Activated CD4-positive, alpha-beta T cell treated with anti-CD3 and anti-CD28 coated beads for 36 hours (primary cell): ENCODE measurements at regions not wholly inside any gene's neighbourhood (a gene's known extent, or its start where the extent isn't known, plus 50 kb on each side); places are given as distances from the start of the nearest gene placed in this dataset.

ENCODE experiments used
- ATAC-seq: fragments of 200-7000 bp; cut with Tn5 transposase; one replicate; pipeline ENCODE4 v1.10.0; 2021; ENCODE audit warnings: mild to moderate bottlenecking, moderate library complexity
- CTCF ChIA-PET: fragments of 350-600 bp; sonication (Branson Sonifier 250); formaldehyde crosslinking; loops from one replicate; lab custom pipeline; 2021; ENCODE audit warnings: antibody characterized with exemption; lab: Charles Lee
- POLR2A ChIA-PET: fragments of 350-600 bp; sonication (Branson Sonifier 250); formaldehyde crosslinking; loops from one replicate; lab custom pipeline; 2021; ENCODE audit warnings: antibody characterized with exemption, inconsistent platforms; lab: Charles Lee
- DNase-seq: peaks from one replicate; pipeline ENCODE4 v3.0.0-alpha.2; 2020
- H3K27ac Mint-ChIP-seq: one replicate; pipeline ENCODE4 v1.8.0; 2021; ENCODE audit warnings: mixed read lengths
- H3K27me3 Mint-ChIP-seq: one replicate; pipeline ENCODE4 v1.8.0; 2021; ENCODE audit warnings: mixed read lengths
- H3K36me3 Mint-ChIP-seq: one replicate; pipeline ENCODE4 v1.8.0; 2021; ENCODE audit warnings: low read depth, mixed read lengths
- H3K4me1 Mint-ChIP-seq: one replicate; pipeline ENCODE4 v1.8.0; 2021; ENCODE audit warnings: mixed read lengths
- H3K4me3 Mint-ChIP-seq: one replicate; pipeline ENCODE4 v1.8.0; 2021; ENCODE audit warnings: mild to moderate bottlenecking, moderate library complexity, mixed read lengths
- H3K9me3 Mint-ChIP-seq: one replicate; pipeline ENCODE4 v1.8.0; 2021; ENCODE audit warnings: low read depth, mixed read lengths
- intact Hi-C, 2 experiments: fragments of 100-400 bp; cut with DNase I in 1 of 2; cut with micrococcal nuclease in 1 of 2; formaldehyde crosslinking; loops; one replicate each; pipeline versions ENCODE4 v1.14.2 to v1.15.1; 2022 to 2024; cut with DNase I, micrococcal nuclease

DNA sequence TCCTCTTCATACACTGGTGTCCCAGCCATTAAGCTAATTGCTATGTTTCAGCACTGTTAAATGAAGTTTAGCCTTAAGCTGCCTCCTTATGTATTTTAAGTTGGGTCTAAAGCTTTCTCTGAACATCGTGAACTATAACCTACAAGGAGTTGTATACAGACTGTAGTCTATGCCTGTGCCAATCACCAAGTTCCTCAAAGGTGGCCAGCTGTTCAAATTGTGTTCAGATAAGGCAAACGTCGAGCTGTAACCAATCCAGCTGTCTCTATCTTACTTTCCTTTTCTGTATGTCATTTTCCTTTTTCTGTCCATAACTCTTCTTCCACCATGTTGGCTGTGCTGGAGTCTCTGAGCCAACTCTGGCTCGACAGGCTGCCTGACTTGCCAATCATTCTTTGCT is 199.6 kb downstream of the OGFRL1 start:
- CTCF ChIA-PET, result no interaction called here
- no peaks in the 10 kb centered on the region for H3K27me3 Mint-ChIP-seq
- H3K4me3 Mint-ChIP-seq, result no peak overlapping the region
- DNase-seq (no peak), ATAC-seq (no peak)
- H3K9me3 Mint-ChIP-seq, result no peaks in the 10 kb centered on the region
- H3K27ac Mint-ChIP-seq, result no peak overlapping the region
- intact Hi-C loops, result no loop called here
- no peaks in the 10 kb centered on the region for H3K4me1 Mint-ChIP-seq
- no peaks in the 10 kb centered on the region for H3K36me3 Mint-ChIP-seq
- POLR2A ChIA-PET, result no interaction called here

DNA sequence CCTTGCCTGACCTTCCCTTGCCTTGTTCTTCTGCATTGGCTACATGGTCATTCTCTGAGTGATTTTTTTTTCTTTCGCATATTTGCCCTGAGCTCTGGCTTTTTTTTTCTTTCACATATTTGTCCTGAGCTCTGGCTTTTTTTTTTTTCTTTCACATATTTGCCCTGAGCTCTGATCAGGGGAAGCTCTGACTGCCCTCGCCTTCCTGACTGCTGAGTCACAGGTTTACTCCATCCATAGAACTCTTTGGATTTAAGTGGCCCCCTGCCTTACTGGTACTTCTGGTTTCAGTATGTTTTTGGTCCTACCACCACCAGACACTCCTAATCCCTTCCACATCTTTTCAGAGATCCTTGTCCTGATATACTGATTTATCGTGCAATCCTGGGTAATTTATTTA is 201.1 kb downstream of the OGFRL1 start:
- no peak for DNase-seq
- intact Hi-C loops, result no loop called here
- ATAC-seq, result no peak
- Mint-ChIP-seq H3K4me3 (no peak overlapping the region), H3K4me1 (no peaks in the 10 kb centered on the region), H3K27me3 (no peaks in the 10 kb centered on the region), H3K36me3 (no peaks in the 10 kb centered on the region), H3K9me3 (no peaks in the 10 kb centered on the region), H3K27ac (no peak overlapping the region)
- ChIA-PET POLR2A (no interaction called here), CTCF (interaction anchor here (1.3 kb wide), 1 partner anchor 19 kb away, joined by 3 read pairs; no protein-coding TSS in a partner anchor)

DNA sequence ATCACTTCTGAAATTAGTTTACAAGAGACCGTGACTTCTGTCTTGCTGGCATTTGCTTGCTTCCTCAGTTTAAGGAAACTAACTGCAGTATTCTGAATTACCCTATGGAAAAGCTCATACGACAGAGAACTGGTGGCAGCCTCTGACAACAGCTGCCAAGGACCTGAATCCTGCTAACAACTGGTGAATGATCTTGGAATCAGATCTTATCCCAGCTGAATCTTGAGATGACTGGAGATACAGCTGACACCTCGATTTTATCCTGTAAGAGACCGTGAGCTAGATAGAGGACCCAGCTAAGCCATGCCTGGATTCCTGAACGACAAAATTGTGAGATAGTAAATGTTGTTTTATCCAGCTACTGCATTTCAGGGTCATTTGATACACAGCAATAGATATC is 202.3 kb downstream of the OGFRL1 start:
- ChIA-PET POLR2A (no interaction called here), CTCF (interaction anchor here (1.3 kb wide), 1 partner anchor 18 kb away, joined by 3 read pairs; no protein-coding TSS in a partner anchor)
- Mint-ChIP-seq H3K4me1 (no peaks in the 10 kb centered on the region), H3K36me3 (no peaks in the 10 kb centered on the region), H3K27ac (no peak overlapping the region), H3K9me3 (no peaks in the 10 kb centered on the region), H3K4me3 (no peak overlapping the region), H3K27me3 (no peaks in the 10 kb centered on the region)
- DNase-seq, result no peak
- ATAC-seq, result no peak
- intact Hi-C loops, result no loop called here

DNA sequence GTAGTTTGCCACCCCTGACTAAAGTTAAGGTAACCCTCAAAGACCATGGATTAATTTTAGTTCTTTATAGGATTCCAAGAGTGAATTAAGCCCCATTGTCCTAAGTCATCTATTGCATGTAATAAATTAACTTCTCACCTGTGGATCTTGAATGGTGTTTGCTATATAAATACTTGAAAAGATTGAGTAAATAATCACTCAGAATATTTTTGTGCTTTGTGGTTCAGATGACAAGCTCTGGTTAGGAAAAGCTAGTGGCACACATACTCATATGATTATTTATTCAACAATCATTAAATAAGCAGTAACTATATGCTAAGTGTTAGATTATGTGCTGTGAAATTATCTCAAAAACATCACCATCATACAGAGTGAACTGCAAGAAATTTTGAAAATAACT is 203.2 kb downstream of the OGFRL1 start:
- ChIA-PET POLR2A (no interaction called here), CTCF (no interaction called here)
- H3K27ac Mint-ChIP-seq, result no peak overlapping the region
- intact Hi-C loops, result no loop called here
- no peaks in the 10 kb centered on the region for H3K27me3 Mint-ChIP-seq
- no peak overlapping the region for H3K4me3 Mint-ChIP-seq
- H3K4me1 Mint-ChIP-seq, result peaks cover 3% of the 10 kb centered on the region
- DNase-seq (no peak), ATAC-seq (no peak)
- H3K36me3 Mint-ChIP-seq, result no peaks in the 10 kb centered on the region
- no peaks in the 10 kb centered on the region for H3K9me3 Mint-ChIP-seq

DNA sequence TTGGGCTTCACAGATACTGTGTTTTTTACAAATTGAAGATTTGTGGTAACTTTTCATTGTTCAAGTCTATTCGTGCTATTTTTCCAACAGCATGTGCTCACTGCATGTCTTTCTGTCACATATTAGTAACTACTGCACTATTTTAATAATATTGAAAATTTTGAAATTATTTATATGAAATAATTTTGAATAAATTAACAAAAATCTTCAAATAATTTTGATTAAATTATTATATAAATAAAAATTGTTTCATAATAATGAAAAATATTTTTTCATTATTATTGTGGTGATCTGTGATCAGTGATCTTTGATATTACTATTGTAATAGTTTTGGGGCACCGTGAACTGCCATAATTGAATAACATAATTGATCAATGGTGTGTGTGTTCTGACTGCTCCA is 204.1 kb downstream of the OGFRL1 start:
- H3K27me3 Mint-ChIP-seq, result no peaks in the 10 kb centered on the region
- intact Hi-C loops, result no loop called here
- H3K9me3 Mint-ChIP-seq, result no peaks in the 10 kb centered on the region
- no peak for ATAC-seq
- no peak for DNase-seq
- no peaks in the 10 kb centered on the region for H3K36me3 Mint-ChIP-seq
- POLR2A ChIA-PET, result no interaction called here
- no peak overlapping the region for H3K27ac Mint-ChIP-seq
- H3K4me1 Mint-ChIP-seq, result peaks cover 3% of the 10 kb centered on the region
- no peak overlapping the region for H3K4me3 Mint-ChIP-seq
- CTCF ChIA-PET, result no interaction called here

DNA sequence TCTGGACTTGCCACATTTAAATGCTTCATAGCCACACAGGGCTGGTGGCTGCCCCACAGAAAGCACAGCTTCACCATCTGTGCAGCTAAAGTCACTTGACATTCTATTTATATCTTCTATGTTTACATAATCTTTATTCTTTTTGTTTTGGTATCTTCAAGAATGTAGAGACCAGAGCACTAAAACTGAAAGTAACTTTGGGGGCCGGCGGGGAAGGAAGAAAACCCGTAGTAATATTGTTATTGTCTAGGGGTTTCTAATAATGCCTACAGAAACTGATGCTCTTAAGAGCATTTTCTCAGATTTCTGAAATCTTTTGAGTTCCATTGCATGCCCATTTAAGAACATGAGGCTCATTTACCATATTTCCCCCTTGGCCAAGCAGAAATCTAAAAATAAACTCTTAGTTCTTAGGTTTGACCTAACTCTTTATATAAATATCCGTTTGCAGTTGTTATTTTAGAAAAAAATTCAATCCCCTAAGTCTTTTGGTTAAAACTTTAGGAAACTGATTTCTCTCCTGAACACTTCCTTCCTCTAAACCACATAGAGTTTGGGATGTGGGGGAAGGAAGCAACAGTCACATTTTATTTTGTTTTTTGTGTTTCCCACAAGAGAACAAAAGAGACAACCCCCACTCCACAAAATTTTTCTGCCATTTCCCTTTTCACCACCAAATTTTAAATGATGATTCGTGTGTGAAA is 207.6 kb downstream of the OGFRL1 start:
- Mint-ChIP-seq H3K9me3 (no peaks in the 10 kb centered on the region), H3K4me3 (no peak overlapping the region), H3K27ac (no peak overlapping the region), H3K4me1 (peaks cover 3% of the 10 kb centered on the region), H3K36me3 (no peaks in the 10 kb centered on the region), H3K27me3 (no peaks in the 10 kb centered on the region)
- ATAC-seq (no peak), DNase-seq (no peak)
- intact Hi-C loops, result no loop called here
- ChIA-PET CTCF (interaction anchor here (0.6 kb wide), 1 partner anchor 208 kb away, joined by 5 read pairs; no protein-coding TSS in a partner anchor), POLR2A (no interaction called here)

DNA sequence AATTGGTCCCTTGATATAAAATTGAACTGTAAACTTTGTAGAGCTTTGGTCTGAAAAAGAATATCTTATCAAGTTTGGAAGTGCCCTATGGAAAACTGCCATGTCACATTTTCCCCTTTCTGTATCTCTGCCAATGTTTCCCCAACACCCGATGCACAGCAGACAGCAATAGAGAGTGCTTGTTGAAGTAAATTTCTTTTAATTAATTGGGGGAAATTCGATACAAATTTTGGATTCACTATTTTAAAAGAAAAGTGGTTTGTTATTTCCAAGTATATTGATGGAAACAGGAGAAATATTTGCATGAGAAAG is 208.1 kb downstream of the OGFRL1 start:
- Mint-ChIP-seq H3K27me3 (no peaks in the 10 kb centered on the region), H3K4me3 (no peak overlapping the region), H3K9me3 (no peaks in the 10 kb centered on the region), H3K27ac (no peak overlapping the region), H3K36me3 (no peaks in the 10 kb centered on the region), H3K4me1 (peaks cover 3% of the 10 kb centered on the region)
- ChIA-PET POLR2A (no interaction called here), CTCF (no interaction called here)
- no peak for ATAC-seq
- no peak for DNase-seq
- intact Hi-C loops, result no loop called here

DNA sequence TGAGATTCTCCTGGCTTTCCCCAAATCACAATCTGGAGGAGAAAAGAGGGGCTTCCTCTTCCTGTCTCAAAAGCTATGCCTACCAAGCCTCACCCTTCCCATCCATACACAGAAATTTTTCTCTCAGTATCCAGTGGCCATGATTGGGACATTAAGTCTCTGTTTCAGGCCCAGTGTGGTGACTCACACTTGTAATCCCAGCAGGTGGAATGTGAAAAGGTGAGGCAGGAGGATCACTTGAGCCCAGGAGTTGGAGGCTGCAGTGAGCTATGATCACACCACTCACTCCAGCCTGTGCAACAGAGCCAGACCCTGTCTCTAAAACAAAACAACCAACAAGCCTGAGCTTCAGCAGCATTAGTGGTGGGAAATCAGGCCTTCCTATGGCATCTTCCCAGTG is 210.0 kb downstream of the OGFRL1 start:
- ChIA-PET CTCF (no interaction called here), POLR2A (no interaction called here)
- no peak for DNase-seq
- no peak overlapping the region for H3K4me3 Mint-ChIP-seq
- H3K36me3 Mint-ChIP-seq, result no peaks in the 10 kb centered on the region
- no peak overlapping the region for H3K27ac Mint-ChIP-seq
- intact Hi-C loops, result no loop called here
- H3K4me1 Mint-ChIP-seq, result peaks cover 3% of the 10 kb centered on the region
- H3K27me3 Mint-ChIP-seq, result no peaks in the 10 kb centered on the region
- H3K9me3 Mint-ChIP-seq, result no peaks in the 10 kb centered on the region
- no peak for ATAC-seq

DNA sequence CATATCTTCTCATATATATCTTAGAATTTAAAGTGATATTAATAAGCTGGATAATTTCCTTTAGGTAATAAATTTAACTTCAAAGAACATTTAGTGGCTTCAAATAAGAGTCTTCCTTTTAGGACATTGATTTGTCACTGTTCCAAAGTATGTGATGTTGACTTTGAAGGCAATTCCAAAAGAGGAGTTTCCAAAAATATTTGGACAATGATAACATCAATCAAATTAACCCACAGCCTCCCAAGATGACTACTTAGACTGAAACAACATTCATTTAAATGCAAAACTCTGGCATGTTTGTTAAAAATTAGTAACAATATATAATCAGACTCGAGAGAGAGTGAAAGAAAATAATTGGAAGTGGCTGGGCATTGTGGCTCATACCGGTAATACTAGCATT is 211.1 kb downstream of the OGFRL1 start:
- Mint-ChIP-seq H3K9me3 (no peaks in the 10 kb centered on the region), H3K4me1 (peaks cover 3% of the 10 kb centered on the region), H3K36me3 (no peaks in the 10 kb centered on the region), H3K27me3 (no peaks in the 10 kb centered on the region), H3K4me3 (no peak overlapping the region), H3K27ac (no peak overlapping the region)
- CTCF ChIA-PET, result no interaction called here
- intact Hi-C loops, result no loop called here
- no peak for ATAC-seq
- POLR2A ChIA-PET, result no interaction called here
- no peak for DNase-seq

DNA sequence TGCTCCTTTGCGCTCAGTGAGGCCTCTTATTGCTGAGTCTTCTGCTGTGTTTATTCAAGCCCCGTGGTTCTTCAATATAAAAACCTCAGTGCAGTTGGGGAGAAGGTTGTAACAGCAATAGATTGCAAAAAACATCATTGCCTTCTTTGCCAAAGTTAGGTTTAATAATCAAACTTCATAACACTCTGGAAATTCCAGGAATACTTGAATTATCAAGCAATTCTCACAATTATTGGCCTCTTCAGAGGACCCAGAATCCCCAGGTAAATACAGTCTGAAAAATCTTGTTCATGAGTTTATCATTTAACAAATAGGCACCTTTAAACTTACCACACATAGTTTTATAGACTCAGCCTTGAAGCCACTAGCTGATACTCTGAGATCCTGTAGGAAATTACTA is 213.6 kb downstream of the OGFRL1 start:
- Mint-ChIP-seq H3K27me3 (no peaks in the 10 kb centered on the region), H3K9me3 (no peaks in the 10 kb centered on the region), H3K36me3 (no peaks in the 10 kb centered on the region), H3K4me3 (no peak overlapping the region), H3K27ac (no peak overlapping the region), H3K4me1 (no peaks in the 10 kb centered on the region)
- DNase-seq, result no peak
- no peak for ATAC-seq
- ChIA-PET POLR2A (no interaction called here), CTCF (no interaction called here)
- intact Hi-C loops, result no loop called here

DNA sequence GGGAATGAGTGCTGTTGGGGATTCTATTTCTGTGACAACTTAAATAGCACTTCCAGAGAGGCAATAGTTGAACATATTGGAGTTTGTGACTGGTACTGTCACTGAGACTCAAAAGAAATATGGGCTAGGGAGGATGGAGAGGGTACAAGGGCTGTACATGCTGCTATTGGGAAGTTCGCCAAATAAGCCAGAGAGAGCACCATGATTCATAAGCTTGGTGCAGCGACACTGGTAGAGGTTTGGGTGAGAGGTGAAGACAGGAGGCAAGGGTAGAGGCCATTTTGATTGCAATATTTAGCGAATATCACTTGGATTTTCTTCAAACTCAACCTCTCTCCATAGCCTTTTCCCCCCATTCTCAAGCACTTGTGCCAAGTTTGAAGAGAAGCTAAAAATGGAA is 214.3 kb downstream of the OGFRL1 start:
- ChIA-PET CTCF (no interaction called here), POLR2A (no interaction called here)
- Mint-ChIP-seq H3K27ac (no peak overlapping the region), H3K9me3 (no peaks in the 10 kb centered on the region), H3K27me3 (no peaks in the 10 kb centered on the region), H3K4me3 (no peak overlapping the region), H3K4me1 (no peaks in the 10 kb centered on the region), H3K36me3 (no peaks in the 10 kb centered on the region)
- DNase-seq (no peak), ATAC-seq (no peak)
- intact Hi-C loops, result no loop called here

DNA sequence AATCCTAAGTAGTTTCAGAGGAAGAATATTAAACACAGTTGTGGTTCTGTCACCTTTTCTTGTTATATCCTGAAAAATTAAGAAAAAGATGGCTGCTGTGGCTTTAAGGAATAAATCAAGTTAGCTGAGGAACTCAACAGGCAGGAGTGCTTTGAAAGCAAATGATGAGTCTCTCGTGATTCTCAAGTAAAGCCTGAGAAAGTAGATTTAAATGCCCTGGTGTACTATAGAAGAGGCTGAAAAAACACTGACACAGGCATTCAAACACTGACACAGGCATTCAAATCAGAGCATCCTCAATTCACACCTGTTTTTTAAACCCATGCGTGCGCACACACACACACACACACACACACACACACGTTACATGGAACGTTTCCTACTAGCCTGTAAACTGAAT is 218.6 kb downstream of the OGFRL1 start:
- intact Hi-C loops, result no loop called here
- no peaks in the 10 kb centered on the region for H3K36me3 Mint-ChIP-seq
- ATAC-seq (no peak), DNase-seq (no peak)
- no peak overlapping the region for H3K4me3 Mint-ChIP-seq
- no peaks in the 10 kb centered on the region for H3K27me3 Mint-ChIP-seq
- no peaks in the 10 kb centered on the region for H3K4me1 Mint-ChIP-seq
- CTCF ChIA-PET, result no interaction called here
- POLR2A ChIA-PET, result no interaction called here
- no peak overlapping the region for H3K27ac Mint-ChIP-seq
- H3K9me3 Mint-ChIP-seq, result no peaks in the 10 kb centered on the region
